SK-N-MC (cell line): ENCODE measurements at regions not wholly inside any gene's neighbourhood (a gene's known extent, or its start where the extent isn't known, plus 50 kb on each side); places are given as distances from the start of the nearest gene placed in this dataset.

Experiments
- EZH2 ChIP-seq: fragments of 200-600 bp; sonication (generic); IDR thresholded peaks from one replicate; pipeline ENCODE4 v1.6.1; 2017; ENCODE audit warnings: antibody characterized with exemption
- POLR2AphosphoS5 ChIP-seq: IDR thresholded peaks from 2 replicates; pipeline ENCODE4 v1.6.1; 2012; ENCODE audit warnings: mild to moderate bottlenecking, low read depth, low read length, borderline replicate concordance

- no peak for TF ChIP-seq EZH2
- TF ChIP-seq POLR2AphosphoS5 = no peak
Measured at GRCh38 chr5:13189532-13189931, 755.0 kb downstream of the DNAH5 start.
